Hepatocyte (in vitro differentiated cells): ENCODE measurements at regions not wholly inside any gene's neighbourhood (a gene's known extent, or its start where the extent isn't known, plus 50 kb on each side); places are given as distances from the start of the nearest gene placed in this dataset.
A peak's percentile ranks its signal among the peaks of the same experiment; 100 is the strongest.

Source experiments
- DNase-seq: peaks from one replicate; pipeline ENCODE4 v3.0.0-alpha.2; 2016; ENCODE audit warnings: low spot score
- H2AFZ ChIP-seq: fragments of 200-600 bp; sonication (generic); 2 replicates; pipeline ENCODE4 v1.6.0; 2016; ENCODE audit warnings: antibody characterized with exemption, mild to moderate bottlenecking
- H3K27ac ChIP-seq: fragments of 200-600 bp; sonication (generic); 2 replicates; pipeline ENCODE4 v1.5.1; 2016; ENCODE audit warnings: mild to moderate bottlenecking
- H3K27me3 ChIP-seq: fragments of 200-600 bp; sonication (generic); 2 replicates; pipeline ENCODE4 v1.6.1; 2016
- H3K36me3 ChIP-seq: fragments of 200-600 bp; sonication (generic); replicated peaks from 2 replicates; pipeline ENCODE4 v1.5.1; 2016; ENCODE audit warnings: low read depth; ENCODE audit not compliant: insufficient read depth
- H3K4me1 ChIP-seq: fragments of 200-600 bp; sonication (generic); 2 replicates; pipeline ENCODE4 v1.5.1; 2016; ENCODE audit warnings: mild to moderate bottlenecking, moderate library complexity; ENCODE audit not compliant: insufficient read depth
- H3K4me2 ChIP-seq: fragments of 200-600 bp; sonication (generic); 2 replicates; pipeline ENCODE4 v1.6.0; 2016
- H3K4me3 ChIP-seq: fragments of 200-600 bp; sonication (generic); 2 replicates; pipeline ENCODE4 v1.5.1; 2016; ENCODE audit warnings: mild to moderate bottlenecking
- H3K79me2 ChIP-seq: fragments of 200-600 bp; sonication (generic); 2 replicates; pipeline ENCODE4 v1.6.0; 2017; ENCODE audit warnings: mild to moderate bottlenecking
- H3K9me2 ChIP-seq: fragments of 200-600 bp; sonication (generic); replicated peaks from 2 replicates; pipeline ENCODE4 v1.6.0; 2017; ENCODE audit warnings: mild to moderate bottlenecking; ENCODE audit not compliant: insufficient read depth
- H3K9me3 ChIP-seq: fragments of 200-600 bp; sonication (generic); 2 replicates; pipeline ENCODE4 v1.5.1; 2016; ENCODE audit warnings: low read depth, mild to moderate bottlenecking
- H4K20me1 ChIP-seq: fragments of 200-600 bp; sonication (generic); 2 replicates; pipeline ENCODE4 v1.6.0; 2016; ENCODE audit warnings: mild to moderate bottlenecking; ENCODE audit not compliant: insufficient read depth, poor library complexity, severe bottlenecking
- CTCF ChIP-seq: fragments of 200-600 bp; sonication (generic); IDR thresholded peaks from 2 replicates; pipeline ENCODE4 v1.5.1; 2016; ENCODE audit warnings: antibody characterized with exemption, mild to moderate bottlenecking; ENCODE audit not compliant: poor library complexity
- EZH2 ChIP-seq: fragments of 200-600 bp; sonication (generic); IDR thresholded peaks from 2 replicates; pipeline ENCODE4 v1.6.1; 2016; ENCODE audit warnings: antibody characterized with exemption, mild to moderate bottlenecking, borderline replicate concordance
- EZH2phosphoT487 ChIP-seq: fragments of 200-600 bp; sonication (generic); IDR thresholded peaks from one replicate; pipeline ENCODE4 v1.6.1; 2018; ENCODE audit warnings: antibody characterized with exemption, mild to moderate bottlenecking, low read depth, moderate library complexity; ENCODE audit not compliant: unreplicated experiment, severe bottlenecking
- WGBS: methylation state at CpG from one replicate; pipeline ENCODE4 v1.1.6; 2016; ENCODE audit warnings: low lambda C conversion rate; ENCODE audit errors: missing lambda C conversion rate; 5-methylcytosine and 5-hydroxymethylcytosine counted together

GRCh38 chr2:145157036-145157675 lies 637.2 kb upstream of the ZEB2 start:
- no peak for TF ChIP-seq CTCF
- no peak for TF ChIP-seq EZH2phosphoT487
- TF ChIP-seq EZH2, result no peak
- no peaks in the 10 kb centered on the region for H3K9me2 ChIP-seq
- peak overlapping the region; percentile 13 for H3K27ac ChIP-seq
- H3K4me3 ChIP-seq, result no peak overlapping the region
- no peaks in the 10 kb centered on the region for H3K36me3 ChIP-seq
- no peaks in the 10 kb centered on the region for H3K9me3 ChIP-seq
- DNase-seq, result no peak
- H3K79me2 ChIP-seq, result no peaks in the 10 kb centered on the region
- no peak overlapping the region for H2AFZ ChIP-seq
- H3K27me3 ChIP-seq, result no peaks in the 10 kb centered on the region
- no peaks in the 10 kb centered on the region for H3K4me1 ChIP-seq
- no peaks in the 10 kb centered on the region for H4K20me1 ChIP-seq
- peak overlapping the region; percentile 14 for H3K4me2 ChIP-seq

DNA sequence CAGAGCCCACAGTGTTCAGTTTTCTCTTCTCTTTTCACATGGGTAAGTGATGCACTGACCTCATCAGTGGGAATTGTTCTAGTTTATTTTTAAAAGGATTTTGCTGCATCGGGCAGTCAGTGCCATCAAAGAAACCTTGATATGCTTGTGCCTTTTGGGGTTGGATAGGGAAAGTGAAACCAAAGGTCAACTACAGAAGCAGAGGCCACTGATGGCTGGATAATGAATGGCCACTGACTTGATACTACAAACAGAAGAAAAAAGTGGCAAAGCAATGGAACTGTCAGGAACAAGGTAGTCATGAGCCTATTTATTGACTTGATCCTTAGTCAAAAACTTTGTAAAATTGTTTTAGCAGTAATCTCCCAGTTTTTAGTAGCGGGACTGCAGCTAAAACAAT lies 636.3 kb upstream of the ZEB2 start:
- H3K4me2 ChIP-seq, result no peak overlapping the region

GRCh38 chr2:145155196-145155595 lies 635.3 kb upstream of the ZEB2 start:
- Histone ChIP-seq H2AFZ (no peak overlapping the region), H4K20me1 (no peaks in the 10 kb centered on the region), H3K27ac (no peak overlapping the region), H3K4me2 (no peak overlapping the region), H3K27me3 (no peaks in the 10 kb centered on the region), H3K4me1 (no peaks in the 10 kb centered on the region), H3K4me3 (no peak overlapping the region), H3K9me2 (no peaks in the 10 kb centered on the region), H3K9me3 (no peaks in the 10 kb centered on the region), H3K79me2 (no peaks in the 10 kb centered on the region), H3K36me3 (no peaks in the 10 kb centered on the region)
- 73% methylated on average over 2 of the region's 2 CpGs for WGBS
- DNase-seq, result no peak
- TF ChIP-seq CTCF, result no peak
- TF ChIP-seq EZH2phosphoT487, result no peak
- no peak for TF ChIP-seq EZH2

More for the DNA sequence above, 636.3 kb upstream of the ZEB2 start:
- WGBS, result 78% methylated on average over 2 of the region's 2 CpGs
- H3K36me3 ChIP-seq, result no peaks in the 10 kb centered on the region
- DNase-seq, result no peak
- no peaks in the 10 kb centered on the region for H3K9me3 ChIP-seq
- H3K27ac ChIP-seq, result no peak overlapping the region
- H2AFZ ChIP-seq, result no peak overlapping the region
- no peaks in the 10 kb centered on the region for H4K20me1 ChIP-seq
- no peaks in the 10 kb centered on the region for H3K79me2 ChIP-seq
- H3K4me1 ChIP-seq, result no peaks in the 10 kb centered on the region
- no peak overlapping the region for H3K4me3 ChIP-seq
- H3K27me3 ChIP-seq, result no peaks in the 10 kb centered on the region
- TF ChIP-seq EZH2phosphoT487, result no peak
- no peak for TF ChIP-seq CTCF
- TF ChIP-seq EZH2, result no peak
- H3K9me2 ChIP-seq, result no peaks in the 10 kb centered on the region
